Stimulated activated CD8-positive, alpha-beta memory T cell treated with anti-CD3 and anti-CD28 coated beads, Interleukin-7, amount 100 ng/mL, for 4 hours (primary cell): ENCODE measurements at regions not wholly inside any gene's neighbourhood (a gene's known extent, or its start where the extent isn't known, plus 50 kb on each side); places are given as distances from the start of the nearest gene placed in this dataset.

ENCODE experiments used
- DNase-seq, 2 donors: peaks; one replicate each; pipeline ENCODE4 v3.0.0-alpha.2; 2020; ENCODE audit warnings: low read depth in 2 of 2

- DNase-seq: no peak
These were observed 357.1 kb upstream of the POU3F1 start for GRCh38 chr1:38403667-38404066.

DNA sequence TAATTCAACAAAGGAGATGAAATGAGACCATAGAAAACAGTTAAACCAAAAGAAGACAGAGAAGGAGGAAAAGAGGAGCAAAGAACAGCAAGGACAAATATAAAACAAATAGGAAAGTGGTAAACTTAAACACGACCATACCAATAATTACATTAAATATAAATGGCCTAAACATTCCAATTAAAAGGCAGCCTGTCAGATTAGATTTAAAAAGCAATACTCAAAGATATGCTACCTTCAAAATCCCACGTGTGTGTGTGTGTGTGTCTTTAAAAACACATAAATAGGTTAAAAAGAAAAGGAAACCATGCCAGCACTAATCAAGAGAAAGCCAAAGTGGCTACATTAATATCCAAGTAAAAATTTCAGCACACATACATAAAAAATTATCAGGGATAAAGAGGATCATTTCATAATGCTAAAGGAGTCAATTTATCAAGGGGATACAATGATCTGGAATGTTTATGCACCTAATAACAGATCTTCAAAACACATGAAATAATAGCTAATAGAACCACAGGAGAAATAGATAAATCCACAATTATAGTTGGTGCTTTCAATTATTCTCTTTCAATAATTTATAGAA is 355.7 kb upstream of the POU3F1 start:
- DNase-seq: no peak

DNA sequence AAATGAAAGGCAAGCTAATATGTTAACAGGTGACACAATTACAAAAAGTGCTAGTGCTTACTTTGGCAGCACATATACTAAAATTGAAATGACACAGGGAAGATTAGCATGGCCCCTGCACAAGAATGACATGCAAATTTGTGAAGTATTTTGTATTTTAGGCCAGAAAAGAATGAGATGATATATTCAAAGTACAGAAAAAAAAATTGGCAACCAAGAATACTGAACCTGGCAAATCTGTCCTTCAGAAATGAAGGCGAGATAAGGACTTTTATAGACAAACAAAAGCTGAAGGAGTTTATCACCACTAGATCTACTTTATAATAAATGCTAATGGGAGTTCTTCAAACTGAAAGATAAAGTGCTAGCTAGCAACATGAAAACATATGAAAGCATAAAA is 350.0 kb upstream of the POU3F1 start:
- no peak for DNase-seq

DNA sequence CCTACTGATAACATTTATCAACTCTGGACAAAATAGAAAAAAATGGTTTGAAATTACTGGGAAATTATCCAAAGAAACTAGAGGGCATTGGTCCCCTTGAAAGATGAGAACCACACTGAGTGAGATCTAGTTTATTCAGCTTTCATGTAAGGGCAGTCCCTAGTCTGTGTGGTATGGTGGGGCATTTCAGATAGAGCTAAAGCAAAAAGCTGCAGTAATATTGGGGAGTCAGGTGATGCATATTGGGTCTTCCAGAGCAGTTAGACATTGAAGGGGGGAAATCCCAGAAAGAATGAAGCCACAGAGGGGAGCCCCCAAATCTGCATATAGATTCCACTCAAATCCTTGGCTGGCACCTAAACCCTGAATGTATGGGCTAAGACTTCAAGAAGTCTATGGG is 347.7 kb upstream of the POU3F1 start:
- no peak for DNase-seq

GRCh38 chr1:38392861-38393260 is 346.3 kb upstream of the POU3F1 start:
- DNase-seq: no peak

DNA sequence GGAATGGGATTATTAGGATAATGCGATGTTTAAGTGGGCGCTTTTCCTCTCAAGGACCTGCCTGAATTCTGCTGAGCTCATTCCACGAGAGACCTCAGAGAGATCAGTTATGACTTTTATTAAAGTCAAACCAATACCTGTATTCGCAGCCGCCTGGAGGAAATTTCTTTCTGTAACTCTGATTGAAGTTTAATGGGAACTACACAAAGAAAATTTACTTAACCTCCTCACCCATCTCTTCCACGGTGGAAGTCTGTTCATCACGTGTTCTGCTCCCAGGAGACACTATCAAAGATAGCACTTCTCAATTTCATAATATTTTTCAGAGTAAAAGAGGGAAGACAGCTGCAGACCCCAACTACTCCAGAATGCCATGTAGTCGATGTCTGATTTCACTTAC is 334.7 kb upstream of the POU3F1 start:
- no peak for DNase-seq

DNA sequence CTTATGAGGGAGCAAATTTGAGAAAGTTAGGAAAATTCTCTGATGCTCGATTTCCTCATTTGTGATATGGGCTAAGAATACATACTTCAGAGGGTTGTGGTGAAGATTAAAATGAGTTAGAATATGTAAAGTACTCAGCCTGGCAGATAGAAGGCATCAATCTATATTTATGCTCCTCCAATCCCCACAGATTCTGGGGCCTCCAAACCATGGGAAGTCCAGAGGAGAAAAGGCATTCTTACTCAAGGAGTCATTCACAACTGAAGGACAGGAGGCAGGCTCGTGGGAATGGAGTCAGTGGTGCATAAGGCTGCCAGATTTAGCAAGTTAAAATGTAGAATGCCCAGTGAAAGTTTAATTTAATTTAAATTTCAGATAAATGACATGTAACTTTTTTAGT is 330.0 kb upstream of the POU3F1 start:
- DNase-seq: no peak

GRCh38 chr1:38375035-38375434 is 328.4 kb upstream of the POU3F1 start:
- no peak for DNase-seq

DNA sequence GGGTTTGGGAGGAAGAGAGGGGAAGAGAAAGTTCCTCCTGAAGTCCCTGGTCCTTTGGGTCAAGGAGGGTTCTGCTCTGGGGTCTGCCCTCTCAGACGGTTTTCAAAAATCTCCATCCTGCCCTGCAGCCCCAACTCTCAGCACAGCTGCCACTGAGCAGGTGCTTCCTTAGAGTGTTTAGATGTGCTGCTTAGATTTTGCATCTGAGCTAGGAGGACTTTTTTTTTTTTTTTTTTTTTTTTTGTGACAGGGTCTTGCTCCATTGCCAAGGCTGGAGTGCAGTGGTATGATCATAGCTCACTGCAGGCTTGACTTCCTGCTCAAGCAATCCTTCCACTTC is 324.9 kb upstream of the POU3F1 start:
- DNase-seq: no peak

DNA sequence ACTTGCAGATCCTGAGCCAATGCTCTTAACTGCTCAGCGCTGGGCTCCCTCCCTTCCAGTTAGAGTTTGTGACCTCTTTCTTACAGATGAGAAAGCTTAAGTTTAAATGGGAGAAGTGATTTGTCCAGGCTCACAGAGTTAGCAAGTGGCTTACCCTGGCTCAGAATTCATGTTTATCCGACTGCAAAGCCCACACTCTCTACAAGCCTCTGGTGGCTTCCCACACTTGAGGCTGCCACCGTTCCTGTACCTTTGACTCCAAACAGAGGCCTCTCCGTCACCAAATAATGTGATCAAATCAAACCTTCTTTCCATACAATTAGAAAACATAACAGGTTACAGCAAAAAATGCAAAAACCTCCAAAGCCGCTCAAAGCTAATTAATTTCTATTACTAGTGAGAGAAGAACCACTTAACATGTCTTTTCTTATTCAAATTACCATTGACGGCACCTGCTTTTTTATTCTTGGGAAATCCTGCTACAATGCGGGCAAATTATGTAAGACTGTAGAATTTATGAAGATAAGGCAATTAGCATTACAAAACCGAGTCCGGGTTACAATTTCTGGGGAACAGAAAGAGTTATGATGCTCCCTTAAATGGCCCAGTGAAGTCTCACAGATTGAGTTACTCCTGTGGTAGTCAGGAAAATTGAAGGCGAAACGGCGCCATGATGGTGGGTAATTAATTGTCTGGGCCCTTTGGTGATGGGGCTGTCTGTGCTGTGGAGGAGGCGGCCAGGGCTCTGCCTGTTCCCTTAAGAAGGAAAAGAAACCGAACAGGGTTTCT is 324.3 kb upstream of the POU3F1 start:
- no peak for DNase-seq

GRCh38 chr1:38365242-38365641 is 318.6 kb upstream of the POU3F1 start:
- no peak for DNase-seq

GRCh38 chr1:38361566-38361965 is 315.0 kb upstream of the POU3F1 start:
- no peak for DNase-seq

GRCh38 chr1:38360807-38361206 is 314.2 kb upstream of the POU3F1 start:
- no peak for DNase-seq

- DNase-seq: no peak
These were observed 307.4 kb upstream of the POU3F1 start for GRCh38 chr1:38353956-38354355.

- no peak for DNase-seq
These were observed 306.3 kb upstream of the POU3F1 start for GRCh38 chr1:38352869-38353268.

- no peak for DNase-seq
These were observed 301.0 kb upstream of the POU3F1 start for GRCh38 chr1:38347446-38348175.

- DNase-seq: no peak
These were observed 298.1 kb upstream of the POU3F1 start for GRCh38 chr1:38344716-38345115.

- no peak for DNase-seq
These were observed 295.1 kb upstream of the POU3F1 start for GRCh38 chr1:38341694-38342093.

DNA sequence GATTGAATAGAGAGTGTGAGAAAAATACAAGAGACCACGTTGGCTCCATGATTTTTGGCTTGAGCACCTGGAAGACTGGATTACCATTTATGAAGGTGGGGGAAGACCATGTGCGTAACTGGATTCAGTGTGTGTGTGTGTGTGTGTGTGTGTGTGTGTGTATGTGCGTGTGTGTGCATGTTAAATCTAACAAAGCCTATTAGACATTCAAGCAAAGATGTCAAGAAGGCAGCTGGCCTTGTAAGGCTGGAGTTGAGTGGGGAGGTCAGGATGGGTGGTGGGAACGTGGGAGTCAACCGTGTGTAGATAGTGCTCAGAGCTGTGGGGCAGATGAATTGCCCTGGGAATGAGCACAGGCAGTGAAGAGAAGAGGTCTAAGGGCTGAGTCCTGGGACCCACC is 293.8 kb upstream of the POU3F1 start:
- no peak for DNase-seq

DNA sequence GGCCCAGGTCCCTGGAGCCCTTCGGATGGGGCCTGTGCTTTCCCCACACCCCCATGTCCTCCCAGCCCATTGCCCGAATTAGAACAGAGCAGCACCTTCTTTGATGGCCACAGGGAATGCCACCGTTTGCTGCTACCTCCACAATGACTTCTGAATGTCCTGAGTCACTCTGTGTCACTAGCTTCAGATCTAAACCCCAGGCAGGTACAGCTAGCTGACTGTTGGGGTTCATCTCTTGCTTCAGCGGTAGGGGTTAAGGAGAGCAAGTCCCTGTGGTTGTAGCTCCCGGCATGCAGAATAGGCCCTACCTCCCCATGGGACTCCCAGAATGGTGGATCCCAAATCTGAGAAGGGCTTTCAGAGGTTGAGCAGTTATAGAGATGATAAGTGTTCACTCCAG is 291.1 kb upstream of the POU3F1 start:
- DNase-seq: no peak

- DNase-seq: no peak
These were observed 290.4 kb upstream of the POU3F1 start for GRCh38 chr1:38336961-38337360.

GRCh38 chr1:38336301-38336923 is 289.8 kb upstream of the POU3F1 start:
- DNase-seq: no peak
